HepG2 (cell line): ENCODE measurements at regions not wholly inside any gene's neighbourhood (a gene's known extent, or its start where the extent isn't known, plus 50 kb on each side); places are given as distances from the start of the nearest gene placed in this dataset.

Experiments used
- ATAC-seq: fragments of 200-7000 bp; cut with Tn5 transposase; 3 replicates; pipeline ENCODE4 v1.9.1; 2020; ENCODE audit warnings: mild to moderate bottlenecking, moderate library complexity
- BruUV-seq: library from RNA; stranded (reverse); fragments of 400-500 nt; replicated peaks from 2 replicates; lab custom pipeline; 2021; lab: Mats Ljungman, UMichigan
- CTCF ChIA-PET: fragments of 300-600 bp; formaldehyde crosslinking; extraction: SDS; loops from one replicate; lab custom pipeline; 2021; ENCODE audit warnings: low total read pairs, inconsistent platforms, low intra/inter-chr PET ratio; lab: Yijun Ruan, JAX
- POLR2A ChIA-PET: fragments of 350-600 bp; sonication (Branson Sonifier 250); formaldehyde crosslinking; loops from one replicate; lab custom pipeline; 2020; ENCODE audit warnings: antibody characterized with exemption, inconsistent platforms; lab: Yijun Ruan, JAX
- DNase-seq: peaks from one replicate; pipeline ENCODE4 v3.0.0-alpha.2; 2015; ENCODE audit warnings: low spot score
- FAIRE-seq: peaks from 3 replicates; lab custom pipeline; 2011; peaks lifted over from hg19 to GRCh38; lab: Jason Lieb, UNC
- H2AFZ ChIP-seq: one replicate; pipeline ENCODE4 v1.6.1; 2011; ENCODE audit warnings: low read length, inconsistent platforms
- H3K27ac ChIP-seq: fragments of 300-600 bp; 3 replicates; pipeline ENCODE4 v1.8.0; 2011; ENCODE audit warnings: mixed run types, mild to moderate bottlenecking, mixed read lengths, low read length, inconsistent platforms; ENCODE audit not compliant: insufficient read depth; ENCODE audit errors: extremely low read length
- H3K27me3 ChIP-seq, 2 experiments: fragments of 200-600 bp in 1 of 2; 2 replicates in 1 of 2; 3 replicates in 1 of 2; pipeline versions ENCODE4 v1.6.0 to v1.8.0; 2011; ENCODE audit warnings: low read length in 2 of 2, mild to moderate bottlenecking in 2 of 2, moderate library complexity in 2 of 2, inconsistent platforms in 1 of 2; ENCODE audit not compliant: insufficient read depth in 2 of 2, control insufficient read depth in 1 of 2
- H3K36me3 ChIP-seq, 2 experiments: fragments of 200-600 bp in 1 of 2; replicated peaks in 1 of 2; 2 replicates in 1 of 2; 3 replicates in 1 of 2; pipeline versions ENCODE4 v1.5.1 to v1.8.0; 2011; ENCODE audit warnings: low read length in 2 of 2, inconsistent platforms in 1 of 2; ENCODE audit not compliant: insufficient read depth in 2 of 2, control insufficient read depth in 1 of 2
- H3K4me1 ChIP-seq: 2 replicates; pipeline ENCODE4 v1.5.1; 2012; ENCODE audit warnings: low read length, inconsistent platforms; ENCODE audit not compliant: insufficient read depth
- H3K4me2 ChIP-seq: 2 replicates; pipeline ENCODE4 v1.6.0; 2011; ENCODE audit warnings: low read depth, low read length, inconsistent platforms
- H3K4me3 ChIP-seq, 3 experiments: fragments of 200-600 bp in 1 of 3; sonication (generic), shearing (Covaris generic) in 1 of 3; replicated peaks in 1 of 3; 2 replicates each; pipeline ENCODE4 v1.5.1; 2011 to 2016; ENCODE audit warnings: low read length in 3 of 3, inconsistent platforms in 2 of 3, low read depth in 2 of 3, mild to moderate bottlenecking in 2 of 3, control low read depth in 1 of 3, mixed read lengths in 1 of 3; ENCODE audit not compliant: insufficient read depth in 1 of 3
- H3K79me2 ChIP-seq: one replicate; pipeline ENCODE4 v1.6.1; 2011; ENCODE audit warnings: low read length, inconsistent platforms; ENCODE audit not compliant: insufficient read depth
- H3K9ac ChIP-seq: 2 replicates; pipeline ENCODE4 v1.6.0; 2011; ENCODE audit warnings: mild to moderate bottlenecking, low read depth, low read length, inconsistent platforms; ENCODE audit not compliant: insufficient read depth
- H3K9me3 ChIP-seq: 2 replicates; pipeline ENCODE4 v1.5.1; 2012; ENCODE audit warnings: mild to moderate bottlenecking, low read length
- H4K20me1 ChIP-seq: 2 replicates; pipeline ENCODE4 v1.6.0; 2011; ENCODE audit warnings: inconsistent platforms, mild to moderate bottlenecking, low read length, moderate library complexity; ENCODE audit not compliant: insufficient read depth
- CHCHD3 ChIP-seq: sonication (generic); formaldehyde crosslinking; IDR thresholded peaks from 2 replicates; pipeline ENCODE4 v1.8.0; 2022; ENCODE audit warnings: mild to moderate bottlenecking, missing genetic modification reagents, moderate library complexity
- MIXL1 ChIP-seq: IDR thresholded peaks from 2 replicates; pipeline ENCODE4 v1.6.1; 2016
- RBFOX2 ChIP-seq: fragments of 200-400 bp; formaldehyde crosslinking; IDR thresholded peaks from 2 replicates; pipeline ENCODE4 v1.6.1; 2017; ENCODE audit warnings: low read depth, mild to moderate bottlenecking, low read length
- ZMAT3 ChIP-seq: sonication (generic); formaldehyde crosslinking; conservative IDR thresholded peaks from 2 replicates; pipeline ENCODE4 v1.7.0; 2021; ENCODE audit warnings: missing genetic modification reagents
- WGBS: methylation state at CpG from one replicate; pipeline ENCODE4 v1.1.6; 2017; ENCODE audit warnings: low lambda C conversion rate; 5-methylcytosine and 5-hydroxymethylcytosine counted together
- in situ Hi-C: cut with HindIII; loops from 2 replicates; pipeline ENCODE4 v1.10.0; 2017; ENCODE audit warnings: low pct_unique_long_range_greater_than_20kb; ENCODE audit not compliant: extremely low pct_ligation_motif_present
- intact Hi-C: fragments of 100-400 bp; cut with micrococcal nuclease; formaldehyde crosslinking; loops from one replicate; pipeline ENCODE4 v1.10.0; 2022; ENCODE audit not compliant: unreplicated experiment
- TF ChIP-seq, protein P1 (sequence below): sonication (generic); formaldehyde crosslinking; IDR thresholded peaks from 2 replicates; pipeline ENCODE4 v1.4.0; 2020; ENCODE audit warnings: missing genetic modification reagents
- TF ChIP-seq, protein P2 (sequence below): sonication (generic); formaldehyde crosslinking; IDR thresholded peaks from 2 replicates; pipeline ENCODE4 v1.4.0; 2020; ENCODE audit warnings: missing genetic modification reagents
- TF ChIP-seq, protein P3 (sequence below): sonication (generic); formaldehyde crosslinking; IDR thresholded peaks from 2 replicates; pipeline ENCODE4 v1.4.0; 2020; ENCODE audit warnings: missing genetic modification reagents
- TF ChIP-seq, protein P4 (sequence below): sonication (generic); formaldehyde crosslinking; conservative IDR thresholded peaks from 2 replicates; pipeline ENCODE4 v1.8.0; 2022; ENCODE audit warnings: low read depth, missing genetic modification reagents

DNA sequence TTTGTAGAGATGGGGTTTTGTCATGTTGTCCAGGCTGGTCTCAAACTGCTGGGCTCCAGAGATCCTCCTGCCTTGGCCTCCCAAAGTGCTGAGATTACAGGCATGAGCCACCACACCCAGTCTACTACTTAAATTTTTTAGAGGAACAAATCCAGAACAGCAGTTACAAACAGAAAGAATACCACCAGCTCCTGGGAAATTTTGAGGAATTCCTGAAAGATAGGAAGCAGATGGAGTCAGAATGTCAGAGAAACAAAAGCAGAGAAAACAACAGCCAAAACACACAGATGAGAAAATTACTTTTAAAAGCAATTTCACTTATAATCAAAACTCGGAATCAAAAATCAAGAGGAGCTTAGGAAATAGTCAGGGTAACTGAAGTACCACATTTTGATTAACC, 543.3 kb upstream of the MARCKS start:
- no peak for ATAC-seq
- DNase-seq, result no peak
- no TSS peak for BruUV-seq
- FAIRE-seq, result no peak
- intact Hi-C loops (no loop called here), in situ Hi-C loops (no loop called here)
- ChIA-PET CTCF (no interaction called here), POLR2A (no interaction called here)
- Histone ChIP-seq H3K9me3 (no peaks in the 10 kb centered on the region), H3K4me1 (no peaks in the 10 kb centered on the region), H3K27me3 (no peaks in the 10 kb centered on the region; a peak in 1 of 5 replicates), H2AFZ (no peak overlapping the region), H3K79me2 (no peaks in the 10 kb centered on the region), H3K9ac (no peak overlapping the region), H3K4me3 (no peak overlapping the region), H3K27ac (no peak overlapping the region), H3K36me3 (no peaks in the 10 kb centered on the region), H3K4me2 (no peak overlapping the region), H4K20me1 (no peaks in the 10 kb centered on the region)
- TF ChIP-seq, protein P1, sequence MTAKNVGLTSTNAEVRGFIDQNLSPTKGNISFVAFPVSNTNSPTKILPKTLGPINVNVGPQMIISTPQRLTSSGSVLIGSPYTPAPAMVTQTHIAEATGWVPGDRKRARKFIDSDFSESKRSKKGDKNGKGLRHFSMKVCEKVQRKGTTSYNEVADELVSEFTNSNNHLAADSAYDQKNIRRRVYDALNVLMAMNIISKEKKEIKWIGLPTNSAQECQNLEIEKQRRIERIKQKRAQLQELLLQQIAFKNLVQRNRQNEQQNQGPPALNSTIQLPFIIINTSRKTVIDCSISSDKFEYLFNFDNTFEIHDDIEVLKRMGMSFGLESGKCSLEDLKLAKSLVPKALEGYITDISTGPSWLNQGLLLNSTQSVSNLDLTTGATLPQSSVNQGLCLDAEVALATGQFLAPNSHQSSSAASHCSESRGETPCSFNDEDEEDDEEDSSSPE, result no peak
- TF ChIP-seq CHCHD3 (CRISPR knock-in tag), result no peak
- no peak for TF ChIP-seq MIXL1 (CRISPR knock-in tag)
- no peak for TF ChIP-seq RBFOX2
- TF ChIP-seq, protein P2, sequence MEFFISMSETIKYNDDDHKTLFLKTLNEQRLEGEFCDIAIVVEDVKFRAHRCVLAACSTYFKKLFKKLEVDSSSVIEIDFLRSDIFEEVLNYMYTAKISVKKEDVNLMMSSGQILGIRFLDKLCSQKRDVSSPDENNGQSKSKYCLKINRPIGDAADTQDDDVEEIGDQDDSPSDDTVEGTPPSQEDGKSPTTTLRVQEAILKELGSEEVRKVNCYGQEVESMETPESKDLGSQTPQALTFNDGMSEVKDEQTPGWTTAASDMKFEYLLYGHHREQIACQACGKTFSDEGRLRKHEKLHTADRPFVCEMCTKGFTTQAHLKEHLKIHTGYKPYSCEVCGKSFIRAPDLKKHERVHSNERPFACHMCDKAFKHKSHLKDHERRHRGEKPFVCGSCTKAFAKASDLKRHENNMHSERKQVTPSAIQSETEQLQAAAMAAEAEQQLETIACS (CRISPR knock-in tag), result no peak
- TF ChIP-seq, protein P3, sequence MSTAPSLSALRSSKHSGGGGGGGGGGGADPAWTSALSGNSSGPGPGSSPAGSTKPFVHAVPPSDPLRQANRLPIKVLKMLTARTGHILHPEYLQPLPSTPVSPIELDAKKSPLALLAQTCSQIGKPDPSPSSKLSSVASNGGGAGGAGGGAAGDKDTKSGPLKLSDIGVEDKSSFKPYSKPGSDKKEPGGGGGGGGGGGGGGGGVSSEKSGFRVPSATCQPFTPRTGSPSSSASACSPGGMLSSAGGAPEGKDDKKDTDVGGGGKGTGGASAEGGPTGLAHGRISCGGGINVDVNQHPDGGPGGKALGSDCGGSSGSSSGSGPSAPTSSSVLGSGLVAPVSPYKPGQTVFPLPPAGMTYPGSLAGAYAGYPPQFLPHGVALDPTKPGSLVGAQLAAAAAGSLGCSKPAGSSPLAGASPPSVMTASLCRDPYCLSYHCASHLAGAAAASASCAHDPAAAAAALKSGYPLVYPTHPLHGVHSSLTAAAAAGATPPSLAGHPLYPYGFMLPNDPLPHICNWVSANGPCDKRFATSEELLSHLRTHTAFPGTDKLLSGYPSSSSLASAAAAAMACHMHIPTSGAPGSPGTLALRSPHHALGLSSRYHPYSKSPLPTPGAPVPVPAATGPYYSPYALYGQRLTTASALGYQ (CRISPR knock-in tag), result no peak
- TF ChIP-seq, protein P4, sequence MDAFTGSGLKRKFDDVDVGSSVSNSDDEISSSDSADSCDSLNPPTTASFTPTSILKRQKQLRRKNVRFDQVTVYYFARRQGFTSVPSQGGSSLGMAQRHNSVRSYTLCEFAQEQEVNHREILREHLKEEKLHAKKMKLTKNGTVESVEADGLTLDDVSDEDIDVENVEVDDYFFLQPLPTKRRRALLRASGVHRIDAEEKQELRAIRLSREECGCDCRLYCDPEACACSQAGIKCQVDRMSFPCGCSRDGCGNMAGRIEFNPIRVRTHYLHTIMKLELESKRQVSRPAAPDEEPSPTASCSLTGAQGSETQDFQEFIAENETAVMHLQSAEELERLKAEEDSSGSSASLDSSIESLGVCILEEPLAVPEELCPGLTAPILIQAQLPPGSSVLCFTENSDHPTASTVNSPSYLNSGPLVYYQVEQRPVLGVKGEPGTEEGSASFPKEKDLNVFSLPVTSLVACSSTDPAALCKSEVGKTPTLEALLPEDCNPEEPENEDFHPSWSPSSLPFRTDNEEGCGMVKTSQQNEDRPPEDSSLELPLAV (CRISPR knock-in tag), result no peak
- no peak for TF ChIP-seq ZMAT3 (CRISPR knock-in tag)
- 0% methylated on average over 1 of the region's 1 CpG for WGBS
